ENCODE measurements at regions not wholly inside any gene's neighbourhood (a gene's known extent, or its start where the extent isn't known, plus 50 kb on each side); places are given as distances from the start of the nearest gene placed in this dataset.

DNA sequence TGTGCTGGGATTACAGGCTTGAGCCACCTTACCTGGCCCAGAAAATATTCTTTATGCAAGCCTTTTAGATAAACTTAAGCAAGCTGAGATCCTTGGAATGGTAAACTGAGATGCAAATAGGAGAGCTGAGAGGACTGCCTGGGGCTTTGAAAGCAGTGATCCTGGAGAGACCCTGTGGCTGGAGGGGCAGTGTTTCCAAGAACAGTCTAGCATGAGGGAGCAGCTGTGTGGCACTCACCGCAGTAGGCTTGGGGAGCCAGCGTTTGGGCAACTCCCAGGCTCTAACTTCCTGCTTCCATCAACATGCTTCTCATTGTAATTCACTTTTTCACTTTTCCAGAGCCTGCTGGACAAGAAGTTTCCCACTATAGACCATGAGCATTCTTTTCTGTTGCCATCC, 144.1 kb upstream of the CELF4 start:
- TF ChIP-seq TCF3 (IDR thresholded peaks at IDR 0.05; ENCODE audit: borderline replicate concordance, insufficient read depth, low read depth, low read length) (no peak), SMC3 (IDR thresholded peaks at IDR 0.05; ENCODE audit: borderline replicate concordance, low read length) (no peak), ATF7 (IDR thresholded peaks at IDR 0.05; ENCODE audit: low read depth) (no peak), CEBPB (IDR thresholded peaks at IDR 0.05; ENCODE audit: borderline replicate concordance in 1 of 2, low read depth in 2 of 2, low read length in 2 of 2) (no peak), CHD2 (IDR thresholded peaks at IDR 0.05; ENCODE audit: borderline replicate concordance, low read depth, low read length) (no peak), HDGF (IDR thresholded peaks at IDR 0.05) (no peak), CTCF (IDR thresholded peaks at IDR 0.05 in 2 of 3, conservative IDR thresholded peaks at IDR 0.05 in 1 of 3; ENCODE audit: control insufficient read depth in 2 of 3, extremely low read depth in 1 of 3, insufficient read depth in 1 of 3, low read depth in 3 of 3, low read length in 3 of 3) (no peak)
- TF ChIP-seq, protein P1, sequence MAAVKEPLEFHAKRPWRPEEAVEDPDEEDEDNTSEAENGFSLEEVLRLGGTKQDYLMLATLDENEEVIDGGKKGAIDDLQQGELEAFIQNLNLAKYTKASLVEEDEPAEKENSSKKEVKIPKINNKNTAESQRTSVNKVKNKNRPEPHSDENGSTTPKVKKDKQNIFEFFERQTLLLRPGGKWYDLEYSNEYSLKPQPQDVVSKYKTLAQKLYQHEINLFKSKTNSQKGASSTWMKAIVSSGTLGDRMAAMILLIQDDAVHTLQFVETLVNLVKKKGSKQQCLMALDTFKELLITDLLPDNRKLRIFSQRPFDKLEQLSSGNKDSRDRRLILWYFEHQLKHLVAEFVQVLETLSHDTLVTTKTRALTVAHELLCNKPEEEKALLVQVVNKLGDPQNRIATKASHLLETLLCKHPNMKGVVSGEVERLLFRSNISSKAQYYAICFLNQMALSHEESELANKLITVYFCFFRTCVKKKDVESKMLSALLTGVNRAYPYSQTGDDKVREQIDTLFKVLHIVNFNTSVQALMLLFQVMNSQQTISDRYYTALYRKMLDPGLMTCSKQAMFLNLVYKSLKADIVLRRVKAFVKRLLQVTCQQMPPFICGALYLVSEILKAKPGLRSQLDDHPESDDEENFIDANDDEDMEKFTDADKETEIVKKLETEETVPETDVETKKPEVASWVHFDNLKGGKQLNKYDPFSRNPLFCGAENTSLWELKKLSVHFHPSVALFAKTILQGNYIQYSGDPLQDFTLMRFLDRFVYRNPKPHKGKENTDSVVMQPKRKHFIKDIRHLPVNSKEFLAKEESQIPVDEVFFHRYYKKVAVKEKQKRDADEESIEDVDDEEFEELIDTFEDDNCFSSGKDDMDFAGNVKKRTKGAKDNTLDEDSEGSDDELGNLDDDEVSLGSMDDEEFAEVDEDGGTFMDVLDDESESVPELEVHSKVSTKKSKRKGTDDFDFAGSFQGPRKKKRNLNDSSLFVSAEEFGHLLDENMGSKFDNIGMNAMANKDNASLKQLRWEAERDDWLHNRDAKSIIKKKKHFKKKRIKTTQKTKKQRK (IDR thresholded peaks at IDR 0.05; ENCODE audit: low read depth, low read length): no peak

Measured in GM12878 (cell line).